ENCODE measurements at regions not wholly inside any gene's neighbourhood (a gene's known extent, or its start where the extent isn't known, plus 50 kb on each side); places are given as distances from the start of the nearest gene placed in this dataset.

DNA sequence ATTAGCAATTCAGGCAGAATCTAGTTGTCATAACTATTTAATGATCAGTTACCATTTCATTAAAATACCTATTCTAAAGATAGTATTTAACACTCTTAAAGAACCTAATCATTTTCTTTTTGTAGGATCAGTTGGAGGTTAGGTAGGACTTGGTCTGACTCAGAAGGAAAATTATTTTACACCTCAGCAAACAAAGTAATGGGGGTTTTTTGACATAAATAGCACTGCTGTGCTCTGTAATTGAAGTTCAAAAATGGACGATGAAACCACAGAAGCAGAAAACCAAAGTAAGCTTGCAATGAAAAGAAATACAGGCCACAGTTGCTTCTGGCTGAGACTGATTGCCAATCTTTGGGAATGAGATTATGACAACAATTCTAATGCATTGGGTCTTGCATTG lies 187.0 kb upstream of the TRPM3 start:
- CTCF ChIA-PET = interaction anchor here (0.9 kb wide), 1 partner anchor 295 kb away, joined by 3 read pairs; no protein-coding TSS in a partner anchor

DNA sequence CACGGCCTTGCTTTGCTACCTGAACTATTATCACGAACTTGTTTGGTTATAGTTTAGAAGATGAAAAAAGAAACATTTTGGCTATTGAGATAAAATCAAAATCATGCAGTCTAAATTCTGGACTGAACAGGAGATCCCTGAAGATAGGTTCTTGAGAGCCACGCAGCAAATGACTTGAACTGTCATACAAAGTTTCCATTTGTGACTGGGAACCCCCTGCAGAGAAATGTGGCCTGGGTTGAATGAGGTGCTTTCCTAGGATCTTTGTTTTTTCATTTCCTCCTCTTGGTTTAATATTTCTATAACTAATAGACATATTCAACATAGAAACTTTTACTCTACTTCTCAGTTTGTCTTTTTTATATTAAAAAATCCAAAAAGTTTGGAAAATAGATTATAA lies 184.7 kb upstream of the TRPM3 start:
- TF ChIP-seq CTCF (IDR thresholded peaks at IDR 0.05; ENCODE audit: insufficient read depth, low read length, missing control alignments) = no peak
- H3K4me3 ChIP-seq (ENCODE audit: low read depth, low read length) = no peak overlapping the region
- no peak for DNase-seq (ENCODE audit: low read depth, low spot score)
- ChIA-PET CTCF (no interaction called here), POLR2A (no interaction called here)

More for the DNA sequence above, 187.0 kb upstream of the TRPM3 start:
- DNase-seq (ENCODE audit: low read depth, low spot score) = no peak
- POLR2A ChIA-PET = no interaction called here
- TF ChIP-seq CTCF (IDR thresholded peaks at IDR 0.05; ENCODE audit: insufficient read depth, low read length, missing control alignments) = no peak
- H3K4me3 ChIP-seq (ENCODE audit: low read depth, low read length) = no peak overlapping the region

DNA sequence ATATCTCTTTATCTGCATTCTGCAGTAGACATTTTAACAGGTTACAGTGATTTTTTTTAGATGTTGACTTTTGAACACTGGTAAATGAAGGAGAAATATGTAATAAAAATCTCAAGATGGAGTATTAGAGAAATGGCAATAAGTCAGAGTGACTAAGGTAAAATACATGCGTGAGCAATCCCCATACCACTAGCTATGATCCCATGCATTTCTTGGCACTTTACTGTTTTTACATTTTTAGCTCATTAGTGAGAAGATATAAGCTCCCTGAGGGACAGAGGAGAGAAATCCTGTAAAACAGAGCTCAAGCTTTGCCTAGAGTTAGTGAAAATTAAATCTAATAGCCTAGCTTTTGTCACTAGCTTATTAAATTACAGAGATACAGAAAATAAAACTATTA lies 181.9 kb upstream of the TRPM3 start:
- ChIA-PET CTCF (interaction anchor here (0.8 to 3.3 kb wide), 2 partner anchors 15 to 18 kb away, joined by 3 to 17 read pairs; no protein-coding TSS in a partner anchor), POLR2A (no interaction called here)
- TF ChIP-seq CTCF (IDR thresholded peaks at IDR 0.05; ENCODE audit: insufficient read depth, low read length, missing control alignments) = no peak
- no peak overlapping the region for H3K4me3 ChIP-seq (ENCODE audit: low read depth, low read length)
- DNase-seq (ENCODE audit: low read depth, low spot score) = no peak

GRCh38 chr9:71302776-71303175 lies 181.4 kb upstream of the TRPM3 start:
- DNase-seq (ENCODE audit: low read depth, low spot score) = no peak
- ChIA-PET CTCF (interaction anchor here (3.3 kb wide), 1 partner anchor 17 kb away, joined by 17 read pairs; no protein-coding TSS in a partner anchor), POLR2A (no interaction called here)
- H3K4me3 ChIP-seq (ENCODE audit: low read depth, low read length) = no peak overlapping the region
- no peak for TF ChIP-seq CTCF (IDR thresholded peaks at IDR 0.05; ENCODE audit: insufficient read depth, low read length, missing control alignments)

DNA sequence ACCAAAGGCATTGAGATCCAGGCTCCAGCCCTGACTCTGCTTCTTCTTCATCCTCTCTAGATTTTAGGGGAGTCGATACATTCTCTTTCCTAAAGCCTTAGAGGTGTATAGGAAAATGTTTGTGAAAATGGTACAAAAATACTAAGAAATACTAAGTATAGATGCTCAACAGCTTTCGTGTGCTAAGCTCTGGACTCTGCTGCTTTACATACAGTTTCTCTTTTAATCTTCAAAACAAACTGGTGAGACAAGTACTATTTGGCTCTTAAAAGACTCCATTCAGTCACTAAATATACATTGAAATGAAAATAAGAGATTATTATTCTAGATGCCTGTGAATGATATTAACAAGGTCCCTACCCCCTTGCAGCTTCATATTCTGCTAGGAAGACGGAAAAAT lies 174.5 kb upstream of the TRPM3 start:
- no peak for TF ChIP-seq CTCF (IDR thresholded peaks at IDR 0.05; ENCODE audit: insufficient read depth, low read length, missing control alignments)
- CTCF ChIA-PET = interaction anchor here (4.4 kb wide), 1 partner anchor 11 kb away, joined by 40 read pairs; no protein-coding TSS in a partner anchor
- POLR2A ChIA-PET = no interaction called here
- H3K4me3 ChIP-seq (ENCODE audit: low read depth, low read length) = no peak overlapping the region
- no peak for DNase-seq (ENCODE audit: low read depth, low spot score)

DNA sequence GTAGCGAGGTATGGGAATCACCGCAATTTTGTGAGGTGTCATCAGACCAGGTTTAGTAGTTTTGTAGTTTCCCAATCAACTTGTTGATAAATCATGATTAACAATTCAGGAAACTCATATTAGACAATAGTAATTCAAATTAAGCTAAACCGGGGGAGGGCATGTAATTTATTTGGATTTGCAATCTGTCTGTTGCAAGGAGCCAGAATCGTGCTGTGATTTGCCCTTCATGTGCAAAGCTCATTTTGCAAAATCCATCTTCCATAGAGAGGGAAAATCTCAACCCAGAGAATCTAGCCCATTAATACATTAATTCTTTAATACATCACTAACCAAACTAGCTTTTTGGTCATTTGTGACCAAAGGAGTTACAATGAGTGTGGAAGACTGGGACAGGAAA lies 164.7 kb upstream of the TRPM3 start:
- no peak for DNase-seq (ENCODE audit: low read depth, low spot score)
- no peak for TF ChIP-seq CTCF (IDR thresholded peaks at IDR 0.05; ENCODE audit: insufficient read depth, low read length, missing control alignments)
- no peak overlapping the region for H3K4me3 ChIP-seq (ENCODE audit: low read depth, low read length)
- ChIA-PET CTCF (interaction anchor here (0.8 to 4.5 kb wide), 23 partner anchors 10 to 647 kb away, joined by 3 to 40 read pairs (median 5); no protein-coding TSS in a partner anchor), POLR2A (no interaction called here)

All from AG04449 (cell line).